ENCODE measurements at regions not wholly inside any gene's neighbourhood (a gene's known extent, or its start where the extent isn't known, plus 50 kb on each side); places are given as distances from the start of the nearest gene placed in this dataset.

GRCh38 chr9:106312906-106313305 is 550.1 kb upstream of the ZNF462 start:
- TF ChIP-seq EZH2phosphoT487 (IDR thresholded peaks at IDR 0.05; ENCODE audit: insufficient read depth, low read depth): no peak
- TF ChIP-seq EZH2 (IDR thresholded peaks at IDR 0.05; ENCODE audit: insufficient read depth, poor library complexity, severe bottlenecking): no peak
